22Rv1 (cell line): ENCODE measurements at regions not wholly inside any gene's neighbourhood (a gene's known extent, or its start where the extent isn't known, plus 50 kb on each side); places are given as distances from the start of the nearest gene placed in this dataset.

Experiments used
- ZFX ChIP-seq: fragments of 450-650 bp; IDR thresholded peaks from 2 replicates; pipeline ENCODE4 v1.6.1; 2017; ENCODE audit warnings: antibody characterized with exemption, borderline replicate concordance
- TF ChIP-seq, protein P1 (sequence below): fragments of 450-650 bp; IDR thresholded peaks from 2 replicates; pipeline ENCODE4 v1.5.1; 2017; ENCODE audit warnings: mild to moderate bottlenecking

DNA sequence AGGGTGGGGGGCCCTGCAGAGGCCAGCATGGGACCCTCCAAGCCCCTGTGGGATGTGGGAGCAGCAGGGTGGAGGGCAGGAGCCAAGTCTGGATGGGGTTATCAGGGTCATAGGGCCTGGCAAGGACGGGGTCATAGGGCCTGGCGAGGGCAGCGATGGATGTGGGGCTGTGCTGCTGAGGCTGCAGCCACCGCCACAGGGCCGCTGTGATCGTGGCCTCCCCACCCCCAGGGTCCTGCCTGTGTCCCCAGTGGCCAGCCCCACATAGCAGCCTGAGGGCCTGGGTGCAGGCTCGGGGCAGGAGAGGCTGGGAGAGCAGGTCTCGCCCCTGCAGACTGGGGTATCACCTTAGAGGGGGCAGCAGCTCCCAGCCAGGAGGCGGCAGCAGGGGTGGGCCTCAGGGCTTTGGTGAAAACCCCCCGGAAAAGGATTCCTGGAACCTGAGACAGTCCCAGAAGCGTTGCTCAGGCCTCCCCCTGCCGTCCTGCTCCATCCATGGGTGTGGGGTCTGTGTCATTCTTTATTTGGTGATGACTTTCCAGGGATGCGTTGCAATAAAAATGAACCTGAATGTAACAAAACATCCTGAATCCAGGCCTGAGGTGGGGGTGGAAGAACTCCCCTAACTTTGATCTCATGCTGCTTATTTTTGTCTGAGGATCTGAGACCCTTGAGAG lies 107.3 kb upstream of the SHH start:
- TF ChIP-seq, protein P1, sequence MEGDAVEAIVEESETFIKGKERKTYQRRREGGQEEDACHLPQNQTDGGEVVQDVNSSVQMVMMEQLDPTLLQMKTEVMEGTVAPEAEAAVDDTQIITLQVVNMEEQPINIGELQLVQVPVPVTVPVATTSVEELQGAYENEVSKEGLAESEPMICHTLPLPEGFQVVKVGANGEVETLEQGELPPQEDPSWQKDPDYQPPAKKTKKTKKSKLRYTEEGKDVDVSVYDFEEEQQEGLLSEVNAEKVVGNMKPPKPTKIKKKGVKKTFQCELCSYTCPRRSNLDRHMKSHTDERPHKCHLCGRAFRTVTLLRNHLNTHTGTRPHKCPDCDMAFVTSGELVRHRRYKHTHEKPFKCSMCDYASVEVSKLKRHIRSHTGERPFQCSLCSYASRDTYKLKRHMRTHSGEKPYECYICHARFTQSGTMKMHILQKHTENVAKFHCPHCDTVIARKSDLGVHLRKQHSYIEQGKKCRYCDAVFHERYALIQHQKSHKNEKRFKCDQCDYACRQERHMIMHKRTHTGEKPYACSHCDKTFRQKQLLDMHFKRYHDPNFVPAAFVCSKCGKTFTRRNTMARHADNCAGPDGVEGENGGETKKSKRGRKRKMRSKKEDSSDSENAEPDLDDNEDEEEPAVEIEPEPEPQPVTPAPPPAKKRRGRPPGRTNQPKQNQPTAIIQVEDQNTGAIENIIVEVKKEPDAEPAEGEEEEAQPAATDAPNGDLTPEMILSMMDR, result no peak
- no peak for TF ChIP-seq ZFX
